ENCODE measurements at regions not wholly inside any gene's neighbourhood (a gene's known extent, or its start where the extent isn't known, plus 50 kb on each side); places are given as distances from the start of the nearest gene placed in this dataset.
"Not testable (repeated sequence)": the region's sequence is repeated elsewhere in the genome, so short reads cannot be mapped to it uniquely, and the experiment has no call there.

GRCh38 chr10:36748128-36748871 lies 377.1 kb upstream of the ANKRD30A start:
- Histone ChIP-seq H3K9me3 (ENCODE audit: control insufficient read depth, insufficient read depth, low read length) (no peaks in the 10 kb centered on the region), H3K4me1 (ENCODE audit: control insufficient read depth, insufficient read depth, low read length) (no peaks in the 10 kb centered on the region), H3K27ac (ENCODE audit: low read depth, low read length) (no peak overlapping the region), H3K36me3 (ENCODE audit: control insufficient read depth, insufficient read depth, low read length) (no peaks in the 10 kb centered on the region), H3K27me3 (ENCODE audit: control insufficient read depth, insufficient read depth, low read length) (no peaks in the 10 kb centered on the region), H3K4me3 (ENCODE audit: low read depth, low read length) (no peak overlapping the region)
- no peak for DNase-seq (ENCODE audit: low read depth in 4 of 6, low spot score in 6 of 6)
- 94% methylated on average over 15 of the region's 19 CpGs for WGBS (ENCODE audit: insufficient coverage)

- no peaks in the 10 kb centered on the region for H3K4me1 ChIP-seq (ENCODE audit: control insufficient read depth, insufficient read depth, low read length)
- no peaks in the 10 kb centered on the region for H3K36me3 ChIP-seq (ENCODE audit: control insufficient read depth, insufficient read depth, low read length)
- WGBS (ENCODE audit: insufficient coverage) = 100% methylated on average over 1 of the region's 5 CpGs
- H3K4me3 ChIP-seq (ENCODE audit: low read depth, low read length) = no peak overlapping the region
- DNase-seq (ENCODE audit: low read depth in 4 of 6, low spot score in 6 of 6) = no peak
- H3K27me3 ChIP-seq (ENCODE audit: control insufficient read depth, insufficient read depth, low read length) = no peaks in the 10 kb centered on the region
- H3K9me3 ChIP-seq (ENCODE audit: control insufficient read depth, insufficient read depth, low read length) = no peaks in the 10 kb centered on the region
- H3K27ac ChIP-seq (ENCODE audit: low read depth, low read length) = no peak overlapping the region
Measured at GRCh38 chr10:36739884-36740445, 385.4 kb upstream of the ANKRD30A start.

- Histone ChIP-seq H3K4me3 (ENCODE audit: low read depth, low read length) (no peak overlapping the region), H3K9me3 (ENCODE audit: control insufficient read depth, insufficient read depth, low read length) (no peaks in the 10 kb centered on the region), H3K4me1 (ENCODE audit: control insufficient read depth, insufficient read depth, low read length) (no peaks in the 10 kb centered on the region), H3K36me3 (ENCODE audit: control insufficient read depth, insufficient read depth, low read length) (no peaks in the 10 kb centered on the region), H3K27me3 (ENCODE audit: control insufficient read depth, insufficient read depth, low read length) (no peaks in the 10 kb centered on the region), H3K27ac (ENCODE audit: low read depth, low read length) (no peak overlapping the region)
- no peak for DNase-seq (ENCODE audit: low read depth in 4 of 6, low spot score in 6 of 6)
- WGBS (ENCODE audit: insufficient coverage) = no CpG with 5 or more reads among the region's 4 CpGs
Measured at GRCh38 chr10:36738738-36739431, 386.5 kb upstream of the ANKRD30A start.

GRCh38 chr10:36736311-36736710 lies 389.1 kb upstream of the ANKRD30A start:
- Histone ChIP-seq H3K4me3 (ENCODE audit: low read depth, low read length) (no peak overlapping the region), H3K36me3 (ENCODE audit: control insufficient read depth, insufficient read depth, low read length) (no peaks in the 10 kb centered on the region), H3K27ac (ENCODE audit: low read depth, low read length) (no peak overlapping the region), H3K4me1 (ENCODE audit: control insufficient read depth, insufficient read depth, low read length) (no peaks in the 10 kb centered on the region), H3K9me3 (ENCODE audit: control insufficient read depth, insufficient read depth, low read length) (no peaks in the 10 kb centered on the region), H3K27me3 (ENCODE audit: control insufficient read depth, insufficient read depth, low read length) (no peaks in the 10 kb centered on the region)
- no peak for DNase-seq (ENCODE audit: low read depth in 4 of 6, low spot score in 6 of 6)
- no CpG with 5 or more reads among the region's 1 CpG for WGBS (ENCODE audit: insufficient coverage)

- H3K27ac ChIP-seq (ENCODE audit: low read depth, low read length); DNase-seq (ENCODE audit: low read depth in 4 of 6, low spot score in 6 of 6); H3K36me3 ChIP-seq (ENCODE audit: control insufficient read depth, insufficient read depth, low read length); H3K4me1 ChIP-seq (ENCODE audit: control insufficient read depth, insufficient read depth, low read length); H3K9me3 ChIP-seq (ENCODE audit: control insufficient read depth, insufficient read depth, low read length); H3K4me3 ChIP-seq (ENCODE audit: low read depth, low read length); H3K27me3 ChIP-seq (ENCODE audit: control insufficient read depth, insufficient read depth, low read length): not testable (repeated sequence)
- 99% methylated on average over 16 of the region's 21 CpGs for WGBS (ENCODE audit: insufficient coverage)
Measured at GRCh38 chr10:36734590-36734989, 390.8 kb upstream of the ANKRD30A start.

GRCh38 chr10:36730316-36730715 lies 395.1 kb upstream of the ANKRD30A start:
- DNase-seq (ENCODE audit: low read depth in 4 of 6, low spot score in 6 of 6) = no peak
- no CpG with 5 or more reads among the region's 6 CpGs for WGBS (ENCODE audit: insufficient coverage)

GRCh38 chr10:36728626-36729025 lies 396.8 kb upstream of the ANKRD30A start:
- Histone ChIP-seq H3K27me3 (ENCODE audit: control insufficient read depth, insufficient read depth, low read length) (peaks cover 2% of the 10 kb centered on the region), H3K4me1 (ENCODE audit: control insufficient read depth, insufficient read depth, low read length) (peaks cover 5% of the 10 kb centered on the region), H3K9me3 (ENCODE audit: control insufficient read depth, insufficient read depth, low read length) (no peaks in the 10 kb centered on the region), H3K4me3 (ENCODE audit: low read depth, low read length) (no peak overlapping the region), H3K36me3 (ENCODE audit: control insufficient read depth, insufficient read depth, low read length) (no peaks in the 10 kb centered on the region), H3K27ac (ENCODE audit: low read depth, low read length) (no peak overlapping the region)
- WGBS (ENCODE audit: insufficient coverage) = 40% methylated on average over 1 of the region's 2 CpGs
- no peak for DNase-seq (ENCODE audit: low read depth in 4 of 6, low spot score in 6 of 6)

More at GRCh38 chr10:36730316-36730715, 395.1 kb upstream of the ANKRD30A start:
- H3K27me3 ChIP-seq (ENCODE audit: control insufficient read depth, insufficient read depth, low read length) = no peaks in the 10 kb centered on the region
- no peaks in the 10 kb centered on the region for H3K4me1 ChIP-seq (ENCODE audit: control insufficient read depth, insufficient read depth, low read length)
- H3K4me3 ChIP-seq (ENCODE audit: low read depth, low read length) = no peak overlapping the region
- H3K9me3 ChIP-seq (ENCODE audit: control insufficient read depth, insufficient read depth, low read length) = no peaks in the 10 kb centered on the region
- H3K36me3 ChIP-seq (ENCODE audit: control insufficient read depth, insufficient read depth, low read length) = no peaks in the 10 kb centered on the region
- H3K27ac ChIP-seq (ENCODE audit: low read depth, low read length) = no peak overlapping the region

- Histone ChIP-seq H3K27ac (ENCODE audit: low read depth, low read length) (no peak overlapping the region), H3K4me3 (ENCODE audit: low read depth, low read length) (no peak overlapping the region), H3K27me3 (ENCODE audit: control insufficient read depth, insufficient read depth, low read length) (peaks cover 2% of the 10 kb centered on the region), H3K9me3 (ENCODE audit: control insufficient read depth, insufficient read depth, low read length) (no peaks in the 10 kb centered on the region), H3K4me1 (ENCODE audit: control insufficient read depth, insufficient read depth, low read length) (peaks cover 5% of the 10 kb centered on the region), H3K36me3 (ENCODE audit: control insufficient read depth, insufficient read depth, low read length) (no peaks in the 10 kb centered on the region)
- DNase-seq (ENCODE audit: low read depth in 4 of 6, low spot score in 6 of 6) = peak; percentile 22 to 93 (median 46)
- WGBS (ENCODE audit: insufficient coverage) = no CpG with 5 or more reads among the region's 6 CpGs
Measured at GRCh38 chr10:36725581-36726520, 399.5 kb upstream of the ANKRD30A start.

GRCh38 chr10:36722777-36723176 lies 402.6 kb upstream of the ANKRD30A start:
- H3K27ac ChIP-seq (ENCODE audit: low read depth, low read length) = no peak overlapping the region
- peaks cover 5% of the 10 kb centered on the region for H3K4me1 ChIP-seq (ENCODE audit: control insufficient read depth, insufficient read depth, low read length)
- H3K4me3 ChIP-seq (ENCODE audit: low read depth, low read length) = no peak overlapping the region
- no peak for DNase-seq (ENCODE audit: low read depth in 4 of 6, low spot score in 6 of 6)
- WGBS (ENCODE audit: insufficient coverage) = 88% methylated on average over 8 of the region's 9 CpGs
- H3K9me3 ChIP-seq (ENCODE audit: control insufficient read depth, insufficient read depth, low read length) = no peaks in the 10 kb centered on the region
- peaks cover 2% of the 10 kb centered on the region for H3K27me3 ChIP-seq (ENCODE audit: control insufficient read depth, insufficient read depth, low read length)
- H3K36me3 ChIP-seq (ENCODE audit: control insufficient read depth, insufficient read depth, low read length) = no peaks in the 10 kb centered on the region

Measured in spinal cord (tissue), 9 donors.